Suprapubic skin (tissue), 4 donors: ENCODE measurements at regions not wholly inside any gene's neighbourhood (a gene's known extent, or its start where the extent isn't known, plus 50 kb on each side); places are given as distances from the start of the nearest gene placed in this dataset.

Experiments
- EP300 ChIP-seq: sonication (generic); formaldehyde crosslinking; IDR thresholded peaks from one replicate; pipeline ENCODE4 v1.6.1; 2017; ENCODE audit warnings: antibody characterized with exemption
- POLR2AphosphoS5 ChIP-seq, 3 donors: sonication (generic); formaldehyde crosslinking; IDR thresholded peaks; one replicate each; pipeline ENCODE4 v1.6.1; 2017; ENCODE audit warnings: antibody characterized with exemption in 3 of 3
- TF ChIP-seq, protein P1 (sequence below), 2 donors: fragments of 200-600 bp in 1 of 2; fragments of 450-650 bp in 1 of 2; sonication (generic) in 1 of 2; IDR thresholded peaks; one replicate each; pipeline ENCODE4 v1.5.1; 2016 to 2019; ENCODE audit warnings: antibody characterized with exemption in 2 of 2, mild to moderate bottlenecking in 1 of 2, moderate library complexity in 1 of 2

GRCh38 chr18:35915056-35915455, 57.4 kb upstream of the RMP24 start:
- TF ChIP-seq POLR2AphosphoS5 (IDR thresholded peaks at IDR 0.05) (no peak), EP300 (no peak)
- TF ChIP-seq, protein P1, sequence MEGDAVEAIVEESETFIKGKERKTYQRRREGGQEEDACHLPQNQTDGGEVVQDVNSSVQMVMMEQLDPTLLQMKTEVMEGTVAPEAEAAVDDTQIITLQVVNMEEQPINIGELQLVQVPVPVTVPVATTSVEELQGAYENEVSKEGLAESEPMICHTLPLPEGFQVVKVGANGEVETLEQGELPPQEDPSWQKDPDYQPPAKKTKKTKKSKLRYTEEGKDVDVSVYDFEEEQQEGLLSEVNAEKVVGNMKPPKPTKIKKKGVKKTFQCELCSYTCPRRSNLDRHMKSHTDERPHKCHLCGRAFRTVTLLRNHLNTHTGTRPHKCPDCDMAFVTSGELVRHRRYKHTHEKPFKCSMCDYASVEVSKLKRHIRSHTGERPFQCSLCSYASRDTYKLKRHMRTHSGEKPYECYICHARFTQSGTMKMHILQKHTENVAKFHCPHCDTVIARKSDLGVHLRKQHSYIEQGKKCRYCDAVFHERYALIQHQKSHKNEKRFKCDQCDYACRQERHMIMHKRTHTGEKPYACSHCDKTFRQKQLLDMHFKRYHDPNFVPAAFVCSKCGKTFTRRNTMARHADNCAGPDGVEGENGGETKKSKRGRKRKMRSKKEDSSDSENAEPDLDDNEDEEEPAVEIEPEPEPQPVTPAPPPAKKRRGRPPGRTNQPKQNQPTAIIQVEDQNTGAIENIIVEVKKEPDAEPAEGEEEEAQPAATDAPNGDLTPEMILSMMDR (IDR thresholded peaks at IDR 0.05): no peak
